Lung (tissue), 11 donors: ENCODE measurements at regions not wholly inside any gene's neighbourhood (a gene's known extent, or its start where the extent isn't known, plus 50 kb on each side); places are given as distances from the start of the nearest gene placed in this dataset.

Source experiments
- ATAC-seq: fragments of 200-7000 bp; cut with Tn5 transposase; one replicate; pipeline ENCODE4 v1.9.1; 2020; ENCODE audit warnings: moderate number of reproducible peaks; ENCODE audit not compliant: insufficient read depth, low FRiP score
- DNase-seq, 3 donors: peaks; one replicate each; pipeline ENCODE4 v3.0.0-alpha.2; 2013 to 2017
- H3K27ac ChIP-seq, 2 donors: one replicate each; pipeline ENCODE4 v1.5.1; 2013; ENCODE audit warnings: mild to moderate bottlenecking in 2 of 2, moderate library complexity in 2 of 2, control low read depth in 1 of 2, inconsistent platforms in 1 of 2, low read depth in 1 of 2, low read length in 1 of 2
- H3K27me3 ChIP-seq, 3 donors: one replicate each; pipeline ENCODE4 v1.5.1; 2013; ENCODE audit warnings: low read length in 2 of 3; ENCODE audit not compliant: control insufficient read depth in 3 of 3, insufficient read depth in 3 of 3
- H3K36me3 ChIP-seq, 4 donors: one replicate each; pipeline ENCODE4 v1.5.1; 2013; ENCODE audit warnings: low read length in 4 of 4, mild to moderate bottlenecking in 1 of 4, moderate library complexity in 1 of 4; ENCODE audit not compliant: control insufficient read depth in 4 of 4, insufficient read depth in 4 of 4
- H3K4me1 ChIP-seq, 5 donors: one replicate each; pipeline ENCODE4 v1.5.1; 2013; ENCODE audit warnings: low read length in 5 of 5, mild to moderate bottlenecking in 2 of 5, moderate library complexity in 1 of 5; ENCODE audit not compliant: control insufficient read depth in 5 of 5, insufficient read depth in 5 of 5
- H3K4me3 ChIP-seq: one replicate; pipeline ENCODE4 v1.5.1; 2013; ENCODE audit warnings: mild to moderate bottlenecking, control low read depth, moderate library complexity
- H3K9ac ChIP-seq, 2 donors: one replicate each; pipeline ENCODE4 v1.5.1; 2013; ENCODE audit warnings: low read length in 2 of 2, control low read depth in 1 of 2; ENCODE audit not compliant: insufficient read depth in 1 of 2
- H3K9me3 ChIP-seq, 4 donors: one replicate each; pipeline ENCODE4 v1.5.1; 2013; ENCODE audit warnings: low read length in 3 of 4, mild to moderate bottlenecking in 1 of 4, moderate library complexity in 1 of 4; ENCODE audit not compliant: control insufficient read depth in 4 of 4, insufficient read depth in 3 of 4
- CTCF ChIP-seq: IDR thresholded peaks from 2 replicates; pipeline ENCODE4 v1.5.1; 2012; ENCODE audit warnings: mild to moderate bottlenecking; ENCODE audit errors: control extremely low read depth, extremely low read depth
- WGBS, 2 donors: extraction: QIAGEN DNeasy Blood & Tissue Kit; methylation state at CpG; one replicate each; pipeline ENCODE4 v1.1.7; 2013; 5-methylcytosine and 5-hydroxymethylcytosine counted together
- donor health status: control.
- donor health status: control.
- donor health status: Bipolar disorder and iron deficiency.
- donor health status: healthy.
- donor health status: DM: yes; HTN: yes; CAD: no.

- no peak overlapping the region for H3K4me3 ChIP-seq
- H3K27ac ChIP-seq = no peak overlapping the region
- peaks cover 0 to 7% (median 0%) of the 10 kb centered on the region in 5 donors for H3K4me1 ChIP-seq
- no peak overlapping the region for H3K9ac ChIP-seq
- H3K36me3 ChIP-seq = no peaks in the 10 kb centered on the region
- no peaks in the 10 kb centered on the region for H3K27me3 ChIP-seq
- DNase-seq (no peak), ATAC-seq (no peak)
- H3K9me3 ChIP-seq = peaks cover 0 to 2% (median 0%) of the 10 kb centered on the region in 4 donors
- TF ChIP-seq CTCF = no peak
- WGBS, 2 donors = 88 to 93% methylated on average over 12 of the region's 12 CpGs
Measured at GRCh38 chr5:2250365-2250950, 367.7 kb upstream of the IRX4 start.

- WGBS, 2 donors = 86 to 88% methylated on average over 10 of the region's 10 CpGs
- ATAC-seq (no peak), DNase-seq (no peak)
- Histone ChIP-seq H3K27ac (no peak overlapping the region), H3K4me3 (no peak overlapping the region), H3K27me3 (no peaks in the 10 kb centered on the region), H3K9me3 (peaks cover 0 to 2% (median 0%) of the 10 kb centered on the region in 4 donors), H3K9ac (no peak overlapping the region), H3K4me1 (peaks cover 0 to 7% (median 0%) of the 10 kb centered on the region in 5 donors), H3K36me3 (no peaks in the 10 kb centered on the region)
- no peak for TF ChIP-seq CTCF
Measured at GRCh38 chr5:2249442-2249841, 366.7 kb upstream of the IRX4 start.

- H3K4me3 ChIP-seq = no peak overlapping the region
- H3K36me3 ChIP-seq = no peaks in the 10 kb centered on the region
- ATAC-seq (no peak), DNase-seq (no peak)
- peaks cover 0 to 7% (median 0%) of the 10 kb centered on the region in 5 donors for H3K4me1 ChIP-seq
- 54 to 62% methylated on average over 2 of the region's 2 CpGs for WGBS, 2 donors
- H3K27ac ChIP-seq = no peak overlapping the region
- no peak for TF ChIP-seq CTCF
- H3K27me3 ChIP-seq = no peaks in the 10 kb centered on the region
- peaks cover 0 to 2% (median 0%) of the 10 kb centered on the region in 4 donors for H3K9me3 ChIP-seq
- H3K9ac ChIP-seq = no peak overlapping the region
Measured at GRCh38 chr5:2249026-2249425, 366.3 kb upstream of the IRX4 start.

- Histone ChIP-seq H3K9me3 (peaks cover 0 to 5% (median 0%) of the 10 kb centered on the region in 4 donors), H3K9ac (no peak overlapping the region), H3K27me3 (no peaks in the 10 kb centered on the region), H3K36me3 (no peaks in the 10 kb centered on the region), H3K4me1 (no peaks in the 10 kb centered on the region), H3K27ac (no peak overlapping the region), H3K4me3 (no peak overlapping the region)
- TF ChIP-seq CTCF = no peak
- no peak for ATAC-seq
- 82 to 98% methylated on average over 4 of the region's 4 CpGs for WGBS, 2 donors
- DNase-seq = no peak
Measured at GRCh38 chr5:2242539-2242938, 359.8 kb upstream of the IRX4 start.
